GM12878 (cell line): ENCODE measurements at regions not wholly inside any gene's neighbourhood (a gene's known extent, or its start where the extent isn't known, plus 50 kb on each side); places are given as distances from the start of the nearest gene placed in this dataset.

ENCODE experiments used
- ATAC-seq: fragments of 200-7000 bp; cut with Tn5 transposase; 3 replicates; pipeline ENCODE4 v1.9.1; 2020; ENCODE audit warnings: mild to moderate bottlenecking, moderate library complexity
- BruUV-seq: library from RNA; stranded (reverse); fragments of 400-500 nt; replicated peaks from 2 replicates; lab custom pipeline; 2021; lab: Mats Ljungman, UMichigan
- CTCF ChIA-PET: fragments of 300-600 bp; sonication (Branson Sonifier 250); formaldehyde crosslinking; extraction: SDS; loops from one replicate; lab custom pipeline; 2021; ENCODE audit warnings: inconsistent platforms; lab: Yijun Ruan, JAX
- POLR2A ChIA-PET: fragments of 350-600 bp; formaldehyde crosslinking; extraction: SDS; loops from one replicate; lab custom pipeline; 2021; ENCODE audit warnings: inconsistent platforms; lab: Charles Lee
- RAD21 ChIA-PET: fragments of 300-600 bp; sonication (Branson Sonifier 250); formaldehyde crosslinking; loops from one replicate; lab custom pipeline; 2023; ENCODE audit warnings: antibody characterized with exemption; ENCODE audit not compliant: unreplicated experiment; lab: Charles Lee
- SMC1A ChIA-PET: fragments of 300-600 bp; sonication (Branson Sonifier 250); formaldehyde crosslinking; loops from one replicate; lab custom pipeline; 2023; ENCODE audit not compliant: unreplicated experiment, uncharacterized antibody; lab: Charles Lee
- DNase-seq: peaks from one replicate; pipeline ENCODE4 v3.0.0-alpha.2; 2011; ENCODE audit warnings: low read depth, low spot score
- FAIRE-seq: peaks from 3 replicates; lab custom pipeline; 2011; peaks lifted over from hg19 to GRCh38; lab: Jason Lieb, UNC
- H2AFZ ChIP-seq: 2 replicates; pipeline ENCODE4 v1.6.0; 2011; ENCODE audit warnings: low read depth, low read length, control low read depth; ENCODE audit not compliant: control insufficient read depth
- H3K27ac ChIP-seq: 2 replicates; pipeline ENCODE4 v1.5.1; 2011; ENCODE audit warnings: control low read depth; ENCODE audit not compliant: control insufficient read depth, insufficient read depth
- H3K27me3 ChIP-seq, 2 experiments: replicated peaks in 1 of 2; 2 replicates each; pipeline versions ENCODE4 v1.6.0 to v1.6.1; 2011; ENCODE audit warnings: low read length in 1 of 2; ENCODE audit not compliant: control insufficient read depth in 2 of 2, insufficient read depth in 2 of 2
- H3K36me3 ChIP-seq, 2 experiments: 2 replicates each; pipeline ENCODE4 v1.5.1; 2011; ENCODE audit warnings: low read length in 1 of 2; ENCODE audit not compliant: control insufficient read depth in 2 of 2, insufficient read depth in 2 of 2
- H3K4me1 ChIP-seq: 2 replicates; pipeline ENCODE4 v1.6.1; 2011; ENCODE audit warnings: mild to moderate bottlenecking, low read length, moderate library complexity, mixed read lengths; ENCODE audit not compliant: control insufficient read depth, insufficient read depth
- H3K4me2 ChIP-seq: 2 replicates; pipeline ENCODE4 v1.6.0; 2011; ENCODE audit warnings: control low read depth; ENCODE audit not compliant: control insufficient read depth, insufficient read depth
- H3K4me3 ChIP-seq: fragments of 200-600 bp; sonication (generic); 2 replicates; pipeline ENCODE4 v1.5.1; 2016
- H3K79me2 ChIP-seq: 2 replicates; pipeline ENCODE4 v1.6.0; 2011; ENCODE audit warnings: low read length; ENCODE audit not compliant: control insufficient read depth, insufficient read depth
- H3K9ac ChIP-seq: 2 replicates; pipeline ENCODE4 v1.8.0; 2011; ENCODE audit warnings: low read length, control low read depth, mixed read lengths; ENCODE audit not compliant: control insufficient read depth, insufficient read depth
- H3K9me3 ChIP-seq: replicated peaks from 3 replicates; pipeline ENCODE4 v1.5.1; 2011; ENCODE audit warnings: mild to moderate bottlenecking, low read length; ENCODE audit not compliant: control insufficient read depth, insufficient read depth
- H4K20me1 ChIP-seq: 2 replicates; pipeline ENCODE4 v1.6.0; 2011; ENCODE audit not compliant: control insufficient read depth, insufficient read depth
- CREM ChIP-seq: IDR thresholded peaks from 2 replicates; pipeline ENCODE4 v1.6.1; 2014; ENCODE audit warnings: antibody characterized with exemption, low read depth
- HDGF ChIP-seq: fragments of 450-650 bp; IDR thresholded peaks from 2 replicates; pipeline ENCODE4 v1.6.1; 2016; ENCODE audit warnings: antibody characterized with exemption
- KDM1A ChIP-seq: fragments of 200-600 bp; sonication (generic); IDR thresholded peaks from 2 replicates; pipeline ENCODE4 v1.6.1; 2016; ENCODE audit warnings: borderline replicate concordance
- SKIL ChIP-seq: fragments of 450-650 bp; IDR thresholded peaks from 2 replicates; pipeline ENCODE4 v1.6.1; 2017; ENCODE audit warnings: mild to moderate bottlenecking, low read depth, inconsistent platforms; ENCODE audit not compliant: poor library complexity, severe bottlenecking
- SREBF2 ChIP-seq: IDR thresholded peaks from 2 replicates; pipeline ENCODE4 v1.6.1; 2012; ENCODE audit warnings: mild to moderate bottlenecking, low read length
- WGBS: methylation state at CpG from one replicate; pipeline ENCODE4 v1.1.6; 2016; ENCODE audit warnings: low lambda C conversion rate; ENCODE audit not compliant: insufficient replicate concordance, insufficient coverage; ENCODE audit errors: missing lambda C conversion rate; 5-methylcytosine and 5-hydroxymethylcytosine counted together
- in situ Hi-C: fragments of 300-500 bp; cut with MboI; formaldehyde crosslinking; loops from 9 replicates; pipeline ENCODE4 v1.14.3; 2018; ENCODE audit warnings: mixed read lengths
- intact Hi-C: fragments of 100-400 bp; cut with micrococcal nuclease; formaldehyde crosslinking; loops from one replicate; pipeline ENCODE4 v1.14.2; 2022; ENCODE audit not compliant: unreplicated experiment
- TF ChIP-seq, protein P1 (sequence below): fragments of 450-650 bp; IDR thresholded peaks from 2 replicates; pipeline ENCODE4 v1.6.1; 2017; ENCODE audit warnings: borderline replicate concordance
- TF ChIP-seq, protein P2 (sequence below): IDR thresholded peaks from 2 replicates; pipeline ENCODE4 v1.6.1; 2012; ENCODE audit warnings: low read length, inconsistent platforms

DNA sequence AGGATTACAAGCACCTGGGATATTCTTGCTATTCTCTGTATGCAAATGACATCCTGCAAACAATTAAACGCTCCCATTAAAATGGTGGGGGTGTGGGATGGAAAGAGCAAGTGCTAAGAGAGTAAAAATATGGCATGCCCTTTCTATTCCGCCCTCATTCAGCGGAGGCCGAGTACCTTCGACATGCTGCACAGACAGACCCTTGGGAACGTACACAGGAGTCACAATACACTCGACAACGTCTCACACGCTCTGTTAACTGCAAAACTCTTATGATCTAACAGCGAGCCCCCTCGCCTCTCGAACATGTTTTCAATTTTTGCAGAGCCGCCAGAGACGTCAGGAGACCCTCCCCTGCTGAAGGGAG, 322.2 kb downstream of the CEMIP2 start:
- no peaks in the 10 kb centered on the region for H4K20me1 ChIP-seq
- in situ Hi-C loops (no loop called here), intact Hi-C loops (no loop called here)
- WGBS: 12% methylated on average over 14 of the region's 14 CpGs
- FAIRE-seq (no peak), DNase-seq (no peak), ATAC-seq (no peak)
- no peaks in the 10 kb centered on the region for H3K79me2 ChIP-seq
- H3K4me3 ChIP-seq: no peak overlapping the region
- H3K27ac ChIP-seq: no peak overlapping the region
- H2AFZ ChIP-seq: no peak overlapping the region
- H3K9me3 ChIP-seq: no peaks in the 10 kb centered on the region
- ChIA-PET SMC1A (no interaction called here), POLR2A (no interaction called here)
- no TSS peak for BruUV-seq
- TF ChIP-seq, protein P1, sequence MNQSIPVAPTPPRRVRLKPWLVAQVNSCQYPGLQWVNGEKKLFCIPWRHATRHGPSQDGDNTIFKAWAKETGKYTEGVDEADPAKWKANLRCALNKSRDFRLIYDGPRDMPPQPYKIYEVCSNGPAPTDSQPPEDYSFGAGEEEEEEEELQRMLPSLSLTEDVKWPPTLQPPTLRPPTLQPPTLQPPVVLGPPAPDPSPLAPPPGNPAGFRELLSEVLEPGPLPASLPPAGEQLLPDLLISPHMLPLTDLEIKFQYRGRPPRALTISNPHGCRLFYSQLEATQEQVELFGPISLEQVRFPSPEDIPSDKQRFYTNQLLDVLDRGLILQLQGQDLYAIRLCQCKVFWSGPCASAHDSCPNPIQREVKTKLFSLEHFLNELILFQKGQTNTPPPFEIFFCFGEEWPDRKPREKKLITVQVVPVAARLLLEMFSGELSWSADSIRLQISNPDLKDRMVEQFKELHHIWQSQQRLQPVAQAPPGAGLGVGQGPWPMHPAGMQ: no peak
- TF ChIP-seq, protein P2, sequence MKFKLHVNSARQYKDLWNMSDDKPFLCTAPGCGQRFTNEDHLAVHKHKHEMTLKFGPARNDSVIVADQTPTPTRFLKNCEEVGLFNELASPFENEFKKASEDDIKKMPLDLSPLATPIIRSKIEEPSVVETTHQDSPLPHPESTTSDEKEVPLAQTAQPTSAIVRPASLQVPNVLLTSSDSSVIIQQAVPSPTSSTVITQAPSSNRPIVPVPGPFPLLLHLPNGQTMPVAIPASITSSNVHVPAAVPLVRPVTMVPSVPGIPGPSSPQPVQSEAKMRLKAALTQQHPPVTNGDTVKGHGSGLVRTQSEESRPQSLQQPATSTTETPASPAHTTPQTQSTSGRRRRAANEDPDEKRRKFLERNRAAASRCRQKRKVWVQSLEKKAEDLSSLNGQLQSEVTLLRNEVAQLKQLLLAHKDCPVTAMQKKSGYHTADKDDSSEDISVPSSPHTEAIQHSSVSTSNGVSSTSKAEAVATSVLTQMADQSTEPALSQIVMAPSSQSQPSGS: no peak
- TF ChIP-seq CREM (no peak), KDM1A (no peak), SREBF2 (no peak), HDGF (no peak), SKIL (no peak)
- TF ChIP-seq, all 136 proteins: peak for 0
- H3K4me2 ChIP-seq: no peak overlapping the region
- H3K36me3 ChIP-seq: no peaks in the 10 kb centered on the region
- H3K9ac ChIP-seq: no peak overlapping the region
- no peaks in the 10 kb centered on the region for H3K4me1 ChIP-seq
- CTCF ChIA-PET: no interaction called here
- RAD21 ChIA-PET: no interaction called here
- peaks cover 6 to 8% of the 10 kb centered on the region in 2 experiments; a peak in 3 of 4 replicates for H3K27me3 ChIP-seq
